ENCODE measurements at regions not wholly inside any gene's neighbourhood (a gene's known extent, or its start where the extent isn't known, plus 50 kb on each side); places are given as distances from the start of the nearest gene placed in this dataset.

- Histone ChIP-seq H3K27me3 (ENCODE audit: insufficient read depth in 3 of 3, low read length in 2 of 3) (no peaks in the 10 kb centered on the region), H3K36me3 (ENCODE audit: insufficient read depth in 1 of 2, low read depth in 1 of 2) (no peaks in the 10 kb centered on the region), H3K9me3 (no peaks in the 10 kb centered on the region), H3K4me1 (no peaks in the 10 kb centered on the region), H3K27ac (no peak overlapping the region), H3K4me3 (no peak overlapping the region)
- TF ChIP-seq, protein P1, sequence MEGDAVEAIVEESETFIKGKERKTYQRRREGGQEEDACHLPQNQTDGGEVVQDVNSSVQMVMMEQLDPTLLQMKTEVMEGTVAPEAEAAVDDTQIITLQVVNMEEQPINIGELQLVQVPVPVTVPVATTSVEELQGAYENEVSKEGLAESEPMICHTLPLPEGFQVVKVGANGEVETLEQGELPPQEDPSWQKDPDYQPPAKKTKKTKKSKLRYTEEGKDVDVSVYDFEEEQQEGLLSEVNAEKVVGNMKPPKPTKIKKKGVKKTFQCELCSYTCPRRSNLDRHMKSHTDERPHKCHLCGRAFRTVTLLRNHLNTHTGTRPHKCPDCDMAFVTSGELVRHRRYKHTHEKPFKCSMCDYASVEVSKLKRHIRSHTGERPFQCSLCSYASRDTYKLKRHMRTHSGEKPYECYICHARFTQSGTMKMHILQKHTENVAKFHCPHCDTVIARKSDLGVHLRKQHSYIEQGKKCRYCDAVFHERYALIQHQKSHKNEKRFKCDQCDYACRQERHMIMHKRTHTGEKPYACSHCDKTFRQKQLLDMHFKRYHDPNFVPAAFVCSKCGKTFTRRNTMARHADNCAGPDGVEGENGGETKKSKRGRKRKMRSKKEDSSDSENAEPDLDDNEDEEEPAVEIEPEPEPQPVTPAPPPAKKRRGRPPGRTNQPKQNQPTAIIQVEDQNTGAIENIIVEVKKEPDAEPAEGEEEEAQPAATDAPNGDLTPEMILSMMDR (IDR thresholded peaks at IDR 0.05): no peak
- ATAC-seq (no peak), DNase-seq (no peak)
- intact Hi-C loops (cut with DNase I): no loop called here
- WGBS, 3 donors: 93 to 98% (median 95%) methylated on average over 2 of the region's 2 CpGs
Measured at GRCh38 chr12:107458990-107459389, 226.6 kb upstream of the PWP1 start.

DNA sequence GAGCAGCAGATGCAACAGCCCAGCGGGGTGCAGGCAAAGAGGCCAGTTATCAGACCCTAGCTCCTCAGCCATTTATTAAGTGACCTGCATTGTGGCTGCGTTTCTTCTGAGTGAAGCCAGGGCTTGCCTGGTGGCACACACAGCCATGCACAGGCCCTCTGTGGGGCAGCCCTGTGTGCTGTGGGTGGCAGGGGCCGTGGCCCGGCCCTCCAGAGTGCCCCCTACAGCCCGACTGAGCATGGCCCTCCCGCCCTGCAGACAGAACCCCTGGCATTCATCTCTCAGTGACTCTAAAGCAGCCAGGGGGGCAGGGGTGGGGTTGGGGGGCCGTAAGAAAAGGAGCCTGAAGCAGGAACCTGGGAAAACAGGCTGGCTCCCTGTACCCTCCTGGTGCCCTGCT, 226.0 kb upstream of the PWP1 start:
- Histone ChIP-seq H3K4me1 (no peaks in the 10 kb centered on the region), H3K4me3 (no peak overlapping the region), H3K9me3 (no peaks in the 10 kb centered on the region), H3K27me3 (ENCODE audit: insufficient read depth in 3 of 3, low read length in 2 of 3) (no peaks in the 10 kb centered on the region), H3K36me3 (ENCODE audit: insufficient read depth in 1 of 2, low read depth in 1 of 2) (no peaks in the 10 kb centered on the region), H3K27ac (no peak overlapping the region)
- DNase-seq (no peak), ATAC-seq (no peak)
- 51 to 68% (median 65%) methylated on average over 7 of the region's 7 CpGs for WGBS, 3 donors
- TF ChIP-seq, protein P1 (IDR thresholded peaks at IDR 0.05): no peak
- intact Hi-C loops (cut with DNase I): no loop called here

DNA sequence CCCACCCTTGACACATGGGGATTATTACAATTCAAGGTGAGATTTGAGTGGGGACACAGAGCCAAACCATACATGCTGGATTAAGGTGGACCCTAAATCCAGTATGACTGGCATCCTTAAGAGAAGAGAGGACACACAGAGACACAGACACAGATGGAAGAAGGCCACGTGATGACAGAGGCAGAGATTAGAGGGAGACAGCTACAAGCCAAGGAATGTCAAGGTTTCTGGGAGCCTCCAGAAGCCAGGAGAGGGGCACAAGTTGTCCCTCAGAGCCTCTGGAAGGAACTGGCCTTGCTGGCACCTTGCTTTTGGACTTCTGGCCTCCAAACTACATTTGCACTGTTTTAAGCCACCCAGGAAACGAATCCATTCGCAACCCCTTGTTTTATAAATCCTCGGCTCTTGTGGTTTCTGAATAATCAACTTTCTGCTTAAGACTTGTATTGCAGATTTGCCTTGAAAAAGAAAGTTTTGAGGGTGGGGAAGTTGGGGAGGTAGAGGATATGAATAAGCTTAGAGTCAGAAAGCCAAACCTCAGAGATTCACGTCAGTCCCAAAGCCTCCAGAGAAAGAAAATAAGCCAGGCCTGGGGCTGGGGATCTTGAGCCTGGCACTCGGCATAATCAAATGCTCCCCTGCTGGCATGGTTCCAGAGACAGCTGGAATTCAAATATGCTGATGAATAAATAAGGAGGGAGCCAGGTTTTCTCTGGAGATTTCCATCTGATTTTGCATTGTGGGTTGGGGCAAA, 224.2 kb upstream of the PWP1 start:
- TF ChIP-seq, protein P1 (IDR thresholded peaks at IDR 0.05): no peak
- no peaks in the 10 kb centered on the region for H3K4me1 ChIP-seq
- H3K4me3 ChIP-seq: no peak overlapping the region
- 15 to 36% (median 23%) methylated on average over 6 of the region's 6 CpGs for WGBS, 3 donors
- H3K9me3 ChIP-seq: no peaks in the 10 kb centered on the region
- H3K27ac ChIP-seq: no peak overlapping the region
- intact Hi-C loops (cut with DNase I): no loop called here
- H3K36me3 ChIP-seq (ENCODE audit: insufficient read depth in 1 of 2, low read depth in 1 of 2): no peaks in the 10 kb centered on the region
- H3K27me3 ChIP-seq (ENCODE audit: insufficient read depth in 3 of 3, low read length in 2 of 3): no peaks in the 10 kb centered on the region
- ATAC-seq (no peak), DNase-seq (no peak)

- intact Hi-C loops (cut with DNase I): no loop called here
- no peaks in the 10 kb centered on the region for H3K9me3 ChIP-seq
- H3K27me3 ChIP-seq (ENCODE audit: insufficient read depth in 3 of 3, low read length in 2 of 3): no peaks in the 10 kb centered on the region
- DNase-seq (no peak), ATAC-seq (no peak)
- H3K27ac ChIP-seq: no peak overlapping the region
- H3K36me3 ChIP-seq (ENCODE audit: insufficient read depth in 1 of 2, low read depth in 1 of 2): no peaks in the 10 kb centered on the region
- H3K4me1 ChIP-seq: no peaks in the 10 kb centered on the region
- no peak overlapping the region for H3K4me3 ChIP-seq
- 96 to 100% (median 98%) methylated on average over 4 of the region's 4 CpGs for WGBS, 3 donors
- TF ChIP-seq, protein P1 (IDR thresholded peaks at IDR 0.05): no peak
Measured at GRCh38 chr12:107462428-107463332, 222.9 kb upstream of the PWP1 start.
